ENCODE measurements at regions not wholly inside any gene's neighbourhood (a gene's known extent, or its start where the extent isn't known, plus 50 kb on each side); places are given as distances from the start of the nearest gene placed in this dataset.

DNA sequence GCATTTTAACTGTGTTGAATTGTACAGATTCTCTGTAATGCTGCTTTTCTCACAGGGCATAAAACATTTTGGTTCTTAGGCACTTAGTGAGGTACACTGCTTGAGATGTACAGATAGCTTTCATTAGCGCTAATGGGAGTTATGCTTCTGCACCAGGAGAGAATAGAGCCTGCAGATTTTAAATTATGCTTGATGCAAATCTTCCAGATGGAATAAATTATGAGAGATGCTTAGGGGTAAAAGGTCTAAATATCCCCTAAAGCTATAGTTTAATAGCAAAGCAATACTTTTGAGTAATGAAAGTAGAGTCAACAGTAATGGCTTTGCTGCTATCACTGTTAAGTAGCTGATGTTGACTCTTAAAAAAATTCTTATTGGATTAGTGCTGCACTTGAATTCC is 248.9 kb downstream of the S1PR1 start:
- TF ChIP-seq, protein P1, sequence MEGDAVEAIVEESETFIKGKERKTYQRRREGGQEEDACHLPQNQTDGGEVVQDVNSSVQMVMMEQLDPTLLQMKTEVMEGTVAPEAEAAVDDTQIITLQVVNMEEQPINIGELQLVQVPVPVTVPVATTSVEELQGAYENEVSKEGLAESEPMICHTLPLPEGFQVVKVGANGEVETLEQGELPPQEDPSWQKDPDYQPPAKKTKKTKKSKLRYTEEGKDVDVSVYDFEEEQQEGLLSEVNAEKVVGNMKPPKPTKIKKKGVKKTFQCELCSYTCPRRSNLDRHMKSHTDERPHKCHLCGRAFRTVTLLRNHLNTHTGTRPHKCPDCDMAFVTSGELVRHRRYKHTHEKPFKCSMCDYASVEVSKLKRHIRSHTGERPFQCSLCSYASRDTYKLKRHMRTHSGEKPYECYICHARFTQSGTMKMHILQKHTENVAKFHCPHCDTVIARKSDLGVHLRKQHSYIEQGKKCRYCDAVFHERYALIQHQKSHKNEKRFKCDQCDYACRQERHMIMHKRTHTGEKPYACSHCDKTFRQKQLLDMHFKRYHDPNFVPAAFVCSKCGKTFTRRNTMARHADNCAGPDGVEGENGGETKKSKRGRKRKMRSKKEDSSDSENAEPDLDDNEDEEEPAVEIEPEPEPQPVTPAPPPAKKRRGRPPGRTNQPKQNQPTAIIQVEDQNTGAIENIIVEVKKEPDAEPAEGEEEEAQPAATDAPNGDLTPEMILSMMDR (IDR thresholded peaks at IDR 0.05): no peak
- no peak for TF ChIP-seq POLR2A (IDR thresholded peaks at IDR 0.05)
